ENCODE measurements at regions not wholly inside any gene's neighbourhood (a gene's known extent, or its start where the extent isn't known, plus 50 kb on each side); places are given as distances from the start of the nearest gene placed in this dataset.

GRCh38 chr12:115750340-115750739 lies 527.2 kb downstream of the MED13L start:
- Histone ChIP-seq H3K4me1 (peaks cover 0 to 3% (median 0%) of the 10 kb centered on the region in 4 donors), H3K4me3 (no peak overlapping the region), H3K27me3 (peaks cover 17% of the 10 kb centered on the region), H3K27ac (no peak overlapping the region), H3K9me3 (no peaks in the 10 kb centered on the region), H3K36me3 (no peaks in the 10 kb centered on the region)
- 43 to 48% methylated on average over 1 of the region's 1 CpG for WGBS, 2 donors (ENCODE audit: low coverage in 1 of 2)
- in situ Hi-C loops (cut with MboI; ENCODE audit: low pct_ligation_motif_present in 1 of 4, low pct_unique_long_range_greater_than_20kb in 1 of 4, low sequenced_read_pairs in 3 of 4) (loop anchor here (5.0 to 10.0 kb wide), 3 partner anchors 1073 to 1088 kb away; no protein-coding TSS in a partner anchor), intact Hi-C loops (cut with DNase I; ENCODE audit: low total_unique reads) (no loop called here)
- no peak for DNase-seq
- TF ChIP-seq EP300 (IDR thresholded peaks at IDR 0.05; ENCODE audit: low read depth), result no peak
- TF ChIP-seq POLR2A (IDR thresholded peaks at IDR 0.05), result no peak
- no peak for TF ChIP-seq POLR2AphosphoS5 (IDR thresholded peaks at IDR 0.05)
- TF ChIP-seq CTCF (IDR thresholded peaks at IDR 0.05), result no peak

GRCh38 chr12:115749071-115749841 lies 528.2 kb downstream of the MED13L start:
- Histone ChIP-seq H3K27me3 (peaks cover 8% of the 10 kb centered on the region), H3K36me3 (no peaks in the 10 kb centered on the region), H3K27ac (no peak overlapping the region), H3K4me1 (peaks cover 0 to 3% (median 0%) of the 10 kb centered on the region in 4 donors), H3K4me3 (no peak overlapping the region), H3K9me3 (no peaks in the 10 kb centered on the region)
- 84 to 100% methylated on average over 5 to 8 of the region's 8 CpGs for WGBS, 2 donors (ENCODE audit: low coverage in 1 of 2)
- in situ Hi-C loops (cut with MboI; ENCODE audit: low pct_ligation_motif_present in 1 of 4, low pct_unique_long_range_greater_than_20kb in 1 of 4, low sequenced_read_pairs in 3 of 4), result no loop called here
- intact Hi-C loops (cut with DNase I; ENCODE audit: low total_unique reads), result no loop called here
- TF ChIP-seq EP300 (IDR thresholded peaks at IDR 0.05; ENCODE audit: low read depth) (no peak), POLR2AphosphoS5 (IDR thresholded peaks at IDR 0.05) (no peak), POLR2A (IDR thresholded peaks at IDR 0.05) (no peak), CTCF (IDR thresholded peaks at IDR 0.05) (no peak)
- DNase-seq, result no peak

- DNase-seq, result peak; percentile 51
- H3K27ac ChIP-seq, result peak overlapping the region; percentile 5 to 64 (median 22)
- WGBS, 2 donors (ENCODE audit: low coverage in 1 of 2), result 25 to 40% methylated on average over 5 to 9 of the region's 9 CpGs
These were observed 536.8 kb downstream of the MED13L start for GRCh38 chr12:115740586-115741155.

More at GRCh38 chr12:115740586-115741155, 536.8 kb downstream of the MED13L start:
- Histone ChIP-seq H3K27me3 (peaks cover 4% of the 10 kb centered on the region), H3K4me3 (peak overlapping the region in 1 of 4 donors; percentile 16), H3K36me3 (no peaks in the 10 kb centered on the region), H3K9me3 (no peaks in the 10 kb centered on the region), H3K4me1 (peaks cover 0 to 14% (median 6%) of the 10 kb centered on the region in 4 donors)
- TF ChIP-seq POLR2A (IDR thresholded peaks at IDR 0.05), result no peak
- TF ChIP-seq POLR2AphosphoS5 (IDR thresholded peaks at IDR 0.05), result peak in 1 of 3 donors; percentile 42
- TF ChIP-seq EP300 (IDR thresholded peaks at IDR 0.05; ENCODE audit: low read depth), result no peak
- TF ChIP-seq CTCF (IDR thresholded peaks at IDR 0.05), result no peak
- in situ Hi-C loops (cut with MboI; ENCODE audit: low pct_ligation_motif_present in 1 of 4, low pct_unique_long_range_greater_than_20kb in 1 of 4, low sequenced_read_pairs in 3 of 4), result no loop called here
- intact Hi-C loops (cut with DNase I; ENCODE audit: low total_unique reads), result no loop called here
